ENCODE measurements at regions not wholly inside any gene's neighbourhood (a gene's known extent, or its start where the extent isn't known, plus 50 kb on each side); places are given as distances from the start of the nearest gene placed in this dataset.

DNA sequence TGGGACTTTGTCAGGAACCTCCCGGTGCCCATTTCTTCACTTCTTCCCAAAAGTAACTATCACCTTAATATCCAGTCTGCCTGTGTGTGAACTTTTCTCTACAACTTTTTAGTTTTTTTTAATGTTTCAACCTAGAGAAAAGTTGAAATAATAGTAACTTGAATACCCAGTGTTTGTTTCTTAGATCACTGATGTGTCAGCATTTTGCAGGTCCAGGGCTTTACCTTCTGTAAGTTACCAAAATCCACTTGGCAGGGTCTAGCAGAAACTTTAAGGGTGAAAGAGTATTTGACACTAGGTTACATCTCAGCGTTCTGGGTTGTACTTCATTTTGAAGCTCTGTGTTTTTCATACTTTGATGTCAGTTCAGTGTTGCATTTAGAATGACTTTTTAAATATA lies 372.7 kb downstream of the ARL4A start:
- TF ChIP-seq, protein P1, sequence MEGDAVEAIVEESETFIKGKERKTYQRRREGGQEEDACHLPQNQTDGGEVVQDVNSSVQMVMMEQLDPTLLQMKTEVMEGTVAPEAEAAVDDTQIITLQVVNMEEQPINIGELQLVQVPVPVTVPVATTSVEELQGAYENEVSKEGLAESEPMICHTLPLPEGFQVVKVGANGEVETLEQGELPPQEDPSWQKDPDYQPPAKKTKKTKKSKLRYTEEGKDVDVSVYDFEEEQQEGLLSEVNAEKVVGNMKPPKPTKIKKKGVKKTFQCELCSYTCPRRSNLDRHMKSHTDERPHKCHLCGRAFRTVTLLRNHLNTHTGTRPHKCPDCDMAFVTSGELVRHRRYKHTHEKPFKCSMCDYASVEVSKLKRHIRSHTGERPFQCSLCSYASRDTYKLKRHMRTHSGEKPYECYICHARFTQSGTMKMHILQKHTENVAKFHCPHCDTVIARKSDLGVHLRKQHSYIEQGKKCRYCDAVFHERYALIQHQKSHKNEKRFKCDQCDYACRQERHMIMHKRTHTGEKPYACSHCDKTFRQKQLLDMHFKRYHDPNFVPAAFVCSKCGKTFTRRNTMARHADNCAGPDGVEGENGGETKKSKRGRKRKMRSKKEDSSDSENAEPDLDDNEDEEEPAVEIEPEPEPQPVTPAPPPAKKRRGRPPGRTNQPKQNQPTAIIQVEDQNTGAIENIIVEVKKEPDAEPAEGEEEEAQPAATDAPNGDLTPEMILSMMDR (IDR thresholded peaks at IDR 0.05; ENCODE audit: low read depth, low read length, missing input control), result no peak
- TF ChIP-seq, protein P2, sequence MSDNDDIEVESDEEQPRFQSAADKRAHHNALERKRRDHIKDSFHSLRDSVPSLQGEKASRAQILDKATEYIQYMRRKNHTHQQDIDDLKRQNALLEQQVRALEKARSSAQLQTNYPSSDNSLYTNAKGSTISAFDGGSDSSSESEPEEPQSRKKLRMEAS (IDR thresholded peaks at IDR 0.05), result no peak
- no peak for TF ChIP-seq SP1 (IDR thresholded peaks at IDR 0.05)
- no peak for TF ChIP-seq YY1 (IDR thresholded peaks at IDR 0.05)
- TF ChIP-seq, protein P3, sequence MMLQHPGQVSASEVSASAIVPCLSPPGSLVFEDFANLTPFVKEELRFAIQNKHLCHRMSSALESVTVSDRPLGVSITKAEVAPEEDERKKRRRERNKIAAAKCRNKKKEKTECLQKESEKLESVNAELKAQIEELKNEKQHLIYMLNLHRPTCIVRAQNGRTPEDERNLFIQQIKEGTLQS (IDR thresholded peaks at IDR 0.05), result no peak
- TF ChIP-seq GABPA (IDR thresholded peaks at IDR 0.05 in 1 of 2, conservative IDR thresholded peaks at IDR 0.05 in 1 of 2), result no peak
- no peak for TF ChIP-seq RAD21 (IDR thresholded peaks at IDR 0.05)
- no peak for TF ChIP-seq TAF1 (conservative IDR thresholded peaks at IDR 0.05)

Data from liver (tissue), 3 donors.